GM21717 (cell line): ENCODE measurements at regions not wholly inside any gene's neighbourhood (a gene's known extent, or its start where the extent isn't known, plus 50 kb on each side); places are given as distances from the start of the nearest gene placed in this dataset.

Source experiments
- ATAC-seq: cut with Tn5 transposase; IDR thresholded peaks from one replicate; pipeline ENCODE4 v1.9.1; 2021; ENCODE audit warnings: mild to moderate bottlenecking, moderate library complexity; ENCODE audit not compliant: unreplicated experiment

GRCh38 chr18:73861771-73862170 lies 285.9 kb downstream of the FBXO15 start:
- ATAC-seq: no peak

DNA sequence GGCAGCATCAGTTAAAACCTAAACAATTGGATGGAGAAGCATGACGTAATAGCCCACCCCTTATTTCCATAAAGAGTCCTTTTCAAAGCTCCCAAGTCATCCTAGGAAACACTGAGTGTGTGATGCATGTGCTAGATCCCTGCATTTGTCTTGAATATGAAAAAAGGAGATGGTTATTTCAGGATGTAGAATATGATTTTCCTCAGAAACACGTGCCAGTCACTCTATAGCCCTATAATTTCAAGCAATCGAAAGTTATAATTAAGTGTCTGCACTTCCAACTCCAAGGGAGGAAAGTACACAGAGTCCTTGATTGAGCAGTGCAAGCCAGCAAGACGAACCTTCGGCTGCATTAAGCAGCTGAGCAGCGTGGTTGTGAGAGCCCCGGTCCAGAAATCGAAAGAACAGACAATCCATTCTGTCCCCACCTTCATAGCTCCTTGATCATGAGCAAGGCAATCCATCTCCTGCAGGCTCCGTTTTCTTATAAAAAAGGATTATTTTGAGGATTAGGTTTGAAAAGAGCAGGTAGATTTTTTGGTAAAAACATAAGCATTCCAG lies 287.7 kb downstream of the FBXO15 start:
- no peak for ATAC-seq

- no peak for ATAC-seq
Observed at GRCh38 chr18:73852789-73853549, 294.7 kb downstream of the FBXO15 start.

GRCh38 chr18:73850782-73851181 lies 296.9 kb downstream of the FBXO15 start:
- ATAC-seq: no peak

- no peak for ATAC-seq
Observed at GRCh38 chr18:73848656-73849055, 299.0 kb downstream of the FBXO15 start.

DNA sequence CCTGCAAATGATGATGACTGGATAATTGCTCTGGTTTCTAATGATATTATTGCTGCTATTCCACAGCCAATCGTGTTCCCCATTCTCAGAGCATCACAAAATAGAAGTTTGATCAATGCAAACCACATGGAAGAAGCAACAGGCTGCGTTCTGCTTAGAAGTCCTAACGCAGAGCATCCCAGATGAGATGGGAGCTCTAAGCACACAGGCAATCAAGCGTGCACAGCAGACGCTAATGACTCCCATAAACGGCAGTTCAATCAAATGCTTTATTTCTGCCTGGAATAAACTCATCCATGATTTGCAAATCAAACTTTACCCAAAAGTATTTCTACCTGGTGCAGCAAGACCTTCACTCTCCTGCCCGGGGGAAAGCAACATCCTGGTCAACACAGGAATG lies 304.2 kb downstream of the FBXO15 start:
- no peak for ATAC-seq

GRCh38 chr18:73842795-73843394 lies 304.7 kb downstream of the FBXO15 start:
- ATAC-seq: peak; percentile 83

DNA sequence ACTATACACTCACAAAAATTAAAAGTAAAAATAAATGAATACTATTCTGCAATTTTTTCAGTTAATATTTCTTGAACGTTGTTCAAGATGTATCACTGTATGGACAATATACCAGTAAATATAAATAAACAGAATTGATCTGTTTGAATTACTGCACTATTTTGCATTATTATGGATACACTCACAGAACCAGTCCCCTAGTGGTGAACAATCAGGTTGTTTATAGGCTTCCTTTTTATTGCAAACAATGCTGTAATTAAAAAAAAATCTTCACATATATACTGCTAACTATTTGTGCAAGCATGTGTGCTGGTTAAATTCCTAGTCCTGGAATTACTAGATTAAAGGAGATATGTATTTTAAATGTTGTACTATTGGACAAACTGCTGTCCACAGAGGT lies 306.0 kb downstream of the FBXO15 start:
- no peak for ATAC-seq

DNA sequence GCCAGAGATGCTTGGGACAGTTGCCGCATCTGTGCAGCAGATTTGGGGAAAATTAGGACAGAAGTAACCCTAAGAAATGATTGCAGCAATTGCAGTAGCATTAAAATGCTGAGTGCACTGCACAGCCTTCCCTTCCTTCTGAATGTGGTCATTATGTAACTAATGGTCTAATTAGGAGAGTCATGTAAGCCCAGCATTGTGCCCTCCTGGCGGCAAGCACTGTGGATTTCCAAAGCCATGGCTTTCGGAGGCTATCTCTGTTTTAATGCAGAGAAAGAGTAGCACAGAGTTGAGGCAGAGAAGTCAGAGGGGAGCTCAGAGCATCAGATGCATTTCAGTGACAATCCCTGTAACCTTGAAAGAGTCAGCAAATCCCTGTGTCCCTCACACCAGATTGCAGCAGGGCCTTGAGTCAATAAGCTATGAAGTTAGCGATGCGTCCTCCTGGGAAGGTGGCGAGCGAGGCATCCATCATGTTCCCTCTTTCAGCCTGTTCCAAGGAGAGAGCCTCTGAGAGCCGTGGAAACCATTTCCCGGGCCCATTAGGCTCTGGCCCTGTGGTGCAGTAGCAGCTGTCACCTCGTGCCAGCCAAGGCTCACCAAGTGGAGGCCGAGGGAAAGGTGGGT lies 307.2 kb downstream of the FBXO15 start:
- ATAC-seq: no peak

DNA sequence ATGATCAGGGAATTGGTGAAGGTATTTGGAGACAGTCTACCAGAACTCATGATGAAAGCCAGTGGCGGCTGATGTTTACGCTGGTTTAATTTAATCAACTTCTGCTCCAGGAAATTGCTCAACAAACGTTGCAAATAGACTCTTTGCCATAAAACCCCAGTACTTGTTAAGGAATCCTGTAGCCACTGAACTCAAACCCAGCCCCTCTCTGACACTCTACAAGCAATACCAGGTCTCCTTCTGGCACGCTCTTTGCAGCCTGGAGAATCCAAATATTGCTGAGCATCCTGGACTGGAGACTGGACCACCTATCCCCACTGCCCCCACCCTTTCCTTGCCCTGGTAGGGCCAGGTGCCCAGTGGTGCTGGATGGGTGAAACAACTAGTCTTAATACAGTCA lies 308.2 kb downstream of the FBXO15 start:
- no peak for ATAC-seq

DNA sequence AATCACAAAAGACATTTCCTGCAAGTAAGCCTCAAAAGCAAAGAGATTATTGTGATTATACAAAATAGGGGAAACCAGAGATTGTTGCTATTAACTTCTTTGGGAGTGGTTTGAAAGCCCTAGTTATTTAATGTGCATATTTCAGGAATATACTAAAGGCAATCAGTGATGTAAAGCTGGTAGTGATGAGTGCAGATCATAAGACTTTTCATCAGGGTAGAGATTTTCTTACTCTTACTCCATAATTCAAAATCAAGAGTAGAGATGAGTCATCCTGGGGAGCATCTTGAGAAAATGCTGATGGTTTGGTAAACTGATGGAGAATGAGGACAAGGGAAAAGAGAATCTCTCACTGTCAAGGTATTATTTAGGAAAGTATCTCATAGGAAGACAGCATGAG lies 309.5 kb downstream of the FBXO15 start:
- no peak for ATAC-seq

GRCh38 chr18:73835656-73836364 lies 311.8 kb downstream of the FBXO15 start:
- no peak for ATAC-seq

GRCh38 chr18:73835039-73835438 lies 312.6 kb downstream of the FBXO15 start:
- no peak for ATAC-seq

- no peak for ATAC-seq
Observed at GRCh38 chr18:73831688-73832087, 315.9 kb downstream of the FBXO15 start.

GRCh38 chr18:73829146-73829545 lies 318.5 kb downstream of the FBXO15 start:
- ATAC-seq: no peak

GRCh38 chr18:73827801-73828200 lies 319.8 kb downstream of the FBXO15 start:
- no peak for ATAC-seq

DNA sequence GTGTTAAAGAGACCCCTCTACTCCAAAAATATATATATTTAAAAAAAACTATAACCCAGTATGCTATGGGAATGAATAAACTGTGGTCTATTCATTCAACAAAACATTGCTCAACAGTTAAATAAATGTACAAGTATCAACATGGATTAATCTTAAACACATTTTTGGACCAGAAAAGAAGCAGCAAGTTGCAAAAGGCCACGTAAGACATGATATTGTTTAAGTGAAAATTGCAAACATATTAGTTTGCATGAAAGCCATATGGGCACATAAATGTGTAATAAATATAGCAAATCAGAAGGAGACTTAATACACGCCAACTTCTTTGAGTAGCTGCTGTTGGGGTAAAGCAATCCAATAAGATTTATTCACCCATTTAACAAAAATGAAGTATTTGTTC lies 321.5 kb downstream of the FBXO15 start:
- no peak for ATAC-seq

GRCh38 chr18:73824671-73825070 lies 323.0 kb downstream of the FBXO15 start:
- no peak for ATAC-seq

DNA sequence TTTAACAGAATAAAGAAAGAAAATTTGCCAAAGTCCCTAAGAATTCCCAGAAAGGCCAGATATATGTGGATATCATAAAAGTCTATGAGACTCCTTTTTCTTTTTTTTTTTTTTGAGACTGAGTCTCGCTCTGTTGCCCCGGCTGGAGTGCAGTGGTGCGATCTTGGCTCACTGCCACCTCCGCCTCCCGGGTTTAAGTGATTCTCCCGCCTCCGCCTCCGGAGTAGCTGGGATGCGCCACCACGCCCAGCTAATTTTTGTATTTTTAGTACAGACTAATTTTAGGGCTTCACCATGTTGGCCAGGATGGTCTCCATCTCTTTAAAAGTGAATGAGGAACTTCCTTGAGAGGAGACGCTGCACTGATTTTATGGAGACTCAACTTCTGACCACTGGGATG lies 335.2 kb downstream of the FBXO15 start:
- ATAC-seq: no peak

- no peak for ATAC-seq
Observed at GRCh38 chr18:73807551-73808192, 340.0 kb downstream of the FBXO15 start.

- ATAC-seq: no peak
Observed at GRCh38 chr18:73805991-73806390, 341.6 kb downstream of the FBXO15 start.
